Vagina (tissue), 2 donors: ENCODE measurements at regions not wholly inside any gene's neighbourhood (a gene's known extent, or its start where the extent isn't known, plus 50 kb on each side); places are given as distances from the start of the nearest gene placed in this dataset.
A peak's percentile ranks its signal among the peaks of the same experiment; 100 is the strongest.

Experiments
- POLR2A ChIP-seq, 2 donors: fragments of 450-650 bp; IDR thresholded peaks; one replicate each; pipeline ENCODE4 v1.6.1; 2017; ENCODE audit warnings: antibody characterized with exemption in 2 of 2, mild to moderate bottlenecking in 2 of 2, moderate library complexity in 2 of 2
- POLR2AphosphoS5 ChIP-seq, 2 donors: sonication (generic); formaldehyde crosslinking; IDR thresholded peaks; one replicate each; pipeline ENCODE4 v1.9.0; 2017; ENCODE audit warnings: antibody characterized with exemption in 2 of 2, mild to moderate bottlenecking in 2 of 2, low read depth in 1 of 2; ENCODE audit not compliant: insufficient read depth in 1 of 2
- TF ChIP-seq, protein P1 (sequence below), 3 experiments: fragments of 450-650 bp in 2 of 3; fragments of 200-600 bp in 1 of 3; sonication (generic) in 1 of 3; IDR thresholded peaks; one replicate each; pipeline ENCODE4 v1.5.1; 2017 to 2019; ENCODE audit warnings: antibody characterized with exemption in 3 of 3, mild to moderate bottlenecking in 2 of 3, moderate library complexity in 2 of 3

DNA sequence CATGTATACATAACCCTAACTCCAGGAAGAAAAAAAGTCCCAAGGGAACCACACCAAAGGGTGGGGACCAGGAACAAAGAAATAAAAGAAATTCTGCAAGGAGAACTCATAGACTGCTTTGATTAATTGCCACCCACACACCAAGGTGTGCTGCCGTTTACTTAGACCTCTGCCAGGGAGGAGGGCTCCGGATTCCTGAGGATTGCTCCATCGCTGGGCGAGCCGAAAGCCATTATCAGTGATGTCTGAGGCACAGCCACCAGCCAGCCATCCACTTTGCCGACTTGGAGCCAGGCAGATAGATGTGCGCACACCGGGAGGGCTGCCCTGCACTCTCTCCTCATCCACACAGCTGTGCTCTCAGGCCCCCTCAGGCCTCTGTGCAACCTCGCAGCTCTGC is 272.7 kb upstream of the FOXQ1 start:
- TF ChIP-seq, protein P1, sequence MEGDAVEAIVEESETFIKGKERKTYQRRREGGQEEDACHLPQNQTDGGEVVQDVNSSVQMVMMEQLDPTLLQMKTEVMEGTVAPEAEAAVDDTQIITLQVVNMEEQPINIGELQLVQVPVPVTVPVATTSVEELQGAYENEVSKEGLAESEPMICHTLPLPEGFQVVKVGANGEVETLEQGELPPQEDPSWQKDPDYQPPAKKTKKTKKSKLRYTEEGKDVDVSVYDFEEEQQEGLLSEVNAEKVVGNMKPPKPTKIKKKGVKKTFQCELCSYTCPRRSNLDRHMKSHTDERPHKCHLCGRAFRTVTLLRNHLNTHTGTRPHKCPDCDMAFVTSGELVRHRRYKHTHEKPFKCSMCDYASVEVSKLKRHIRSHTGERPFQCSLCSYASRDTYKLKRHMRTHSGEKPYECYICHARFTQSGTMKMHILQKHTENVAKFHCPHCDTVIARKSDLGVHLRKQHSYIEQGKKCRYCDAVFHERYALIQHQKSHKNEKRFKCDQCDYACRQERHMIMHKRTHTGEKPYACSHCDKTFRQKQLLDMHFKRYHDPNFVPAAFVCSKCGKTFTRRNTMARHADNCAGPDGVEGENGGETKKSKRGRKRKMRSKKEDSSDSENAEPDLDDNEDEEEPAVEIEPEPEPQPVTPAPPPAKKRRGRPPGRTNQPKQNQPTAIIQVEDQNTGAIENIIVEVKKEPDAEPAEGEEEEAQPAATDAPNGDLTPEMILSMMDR (IDR thresholded peaks at IDR 0.05), result no peak
- TF ChIP-seq POLR2AphosphoS5 (IDR thresholded peaks at IDR 0.05; ENCODE audit: insufficient read depth in 1 of 2, low read depth in 1 of 2) (peak in 1 of 2 donors; percentile 22), POLR2A (IDR thresholded peaks at IDR 0.05) (no peak)
